ENCODE measurements at regions not wholly inside any gene's neighbourhood (a gene's known extent, or its start where the extent isn't known, plus 50 kb on each side); places are given as distances from the start of the nearest gene placed in this dataset.

- TF ChIP-seq CTCF (IDR thresholded peaks at IDR 0.05) (no peak), POLR2A (IDR thresholded peaks at IDR 0.05) (no peak)
These were observed 433.8 kb upstream of the NRSN1 start for GRCh38 chr6:23692184-23692583.
